Coronary artery (tissue), 2 donors: ENCODE measurements at regions not wholly inside any gene's neighbourhood (a gene's known extent, or its start where the extent isn't known, plus 50 kb on each side); places are given as distances from the start of the nearest gene placed in this dataset.

Experiments used
- DNase-seq: peaks from one replicate; pipeline ENCODE4 v3.0.0-alpha.2; 2017; ENCODE audit warnings: low spot score
- H3K27ac ChIP-seq, 2 donors: fragments of 200-600 bp; sonication (generic); one replicate each; pipeline ENCODE4 v1.5.1; 2016 to 2019
- H3K4me3 ChIP-seq: fragments of 200-600 bp; sonication (generic); 2 replicates; pipeline ENCODE4 v1.5.1; 2016; ENCODE audit warnings: mild to moderate bottlenecking, moderate library complexity
- TF ChIP-seq, protein P1 (sequence below): fragments of 200-600 bp; sonication (generic); IDR thresholded peaks from one replicate; pipeline ENCODE4 v1.5.1; 2019; ENCODE audit warnings: antibody characterized with exemption

DNA sequence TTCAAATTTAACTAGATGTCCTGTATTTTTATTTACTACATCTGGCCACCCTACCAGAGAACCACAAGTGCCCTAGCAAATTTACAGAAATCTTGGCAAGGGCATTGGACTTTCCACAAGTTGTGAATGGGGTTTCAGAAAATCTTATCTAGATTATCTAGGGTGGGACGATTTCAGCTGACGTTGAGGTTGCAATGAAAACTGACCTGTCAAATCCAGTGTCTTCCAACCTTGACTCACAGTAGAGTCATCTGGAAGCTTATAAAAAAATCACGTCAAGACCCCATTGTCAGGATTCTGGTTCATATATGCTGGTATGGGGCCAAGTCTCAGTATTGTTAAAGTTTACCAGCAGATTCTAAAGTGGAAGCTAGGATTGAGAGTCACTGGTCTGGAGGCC, 109.6 kb upstream of the ACTBL2 start:
- no peak overlapping the region for H3K27ac ChIP-seq
- TF ChIP-seq, protein P1, sequence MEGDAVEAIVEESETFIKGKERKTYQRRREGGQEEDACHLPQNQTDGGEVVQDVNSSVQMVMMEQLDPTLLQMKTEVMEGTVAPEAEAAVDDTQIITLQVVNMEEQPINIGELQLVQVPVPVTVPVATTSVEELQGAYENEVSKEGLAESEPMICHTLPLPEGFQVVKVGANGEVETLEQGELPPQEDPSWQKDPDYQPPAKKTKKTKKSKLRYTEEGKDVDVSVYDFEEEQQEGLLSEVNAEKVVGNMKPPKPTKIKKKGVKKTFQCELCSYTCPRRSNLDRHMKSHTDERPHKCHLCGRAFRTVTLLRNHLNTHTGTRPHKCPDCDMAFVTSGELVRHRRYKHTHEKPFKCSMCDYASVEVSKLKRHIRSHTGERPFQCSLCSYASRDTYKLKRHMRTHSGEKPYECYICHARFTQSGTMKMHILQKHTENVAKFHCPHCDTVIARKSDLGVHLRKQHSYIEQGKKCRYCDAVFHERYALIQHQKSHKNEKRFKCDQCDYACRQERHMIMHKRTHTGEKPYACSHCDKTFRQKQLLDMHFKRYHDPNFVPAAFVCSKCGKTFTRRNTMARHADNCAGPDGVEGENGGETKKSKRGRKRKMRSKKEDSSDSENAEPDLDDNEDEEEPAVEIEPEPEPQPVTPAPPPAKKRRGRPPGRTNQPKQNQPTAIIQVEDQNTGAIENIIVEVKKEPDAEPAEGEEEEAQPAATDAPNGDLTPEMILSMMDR = no peak
- no peak overlapping the region for H3K4me3 ChIP-seq
- no peak for DNase-seq

DNA sequence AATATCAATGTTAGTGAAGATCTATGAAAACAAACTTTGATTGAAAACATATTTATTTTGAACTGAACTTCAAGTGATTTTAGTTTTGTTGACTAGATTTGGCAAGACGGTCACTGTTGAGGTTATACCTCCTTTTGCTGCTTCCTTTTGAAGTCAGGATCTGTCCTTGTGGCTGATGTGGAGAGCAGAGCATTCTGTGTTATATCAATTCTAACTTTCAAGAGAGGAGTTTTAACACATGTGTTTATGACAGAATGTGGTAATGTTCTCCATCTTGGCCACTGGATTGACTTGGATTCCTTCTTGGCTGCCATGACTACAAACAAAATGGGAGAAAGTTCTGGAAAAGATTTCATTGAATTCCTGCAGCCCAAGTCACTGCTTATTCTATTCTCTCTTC, 104.0 kb upstream of the ACTBL2 start:
- no peak for DNase-seq
- TF ChIP-seq, protein P1 = no peak
- H3K4me3 ChIP-seq = no peak overlapping the region
- no peak overlapping the region for H3K27ac ChIP-seq

DNA sequence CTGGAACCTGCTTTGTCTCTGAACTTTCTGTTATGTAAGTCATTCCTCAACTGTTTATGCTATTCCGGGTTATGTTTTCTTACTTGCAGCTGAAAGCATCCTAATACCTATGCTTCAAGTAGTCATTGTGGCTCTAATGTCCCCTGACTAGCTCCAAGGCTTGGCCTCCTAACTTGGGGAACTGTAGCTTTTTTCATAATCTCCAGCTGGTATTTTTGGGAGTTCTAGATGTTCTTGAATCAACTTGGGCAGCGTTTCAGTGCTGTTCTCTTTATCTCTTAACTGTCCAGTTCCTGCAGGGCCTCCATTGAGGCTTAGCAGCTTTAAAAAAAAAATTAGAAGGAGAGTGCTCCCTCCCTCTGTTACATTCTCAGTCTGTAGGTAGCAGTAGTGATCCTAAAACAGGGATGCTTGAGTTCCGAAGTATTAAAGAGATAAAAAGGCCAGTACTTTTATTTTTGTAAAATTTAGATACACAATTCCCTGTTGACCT, 100.0 kb upstream of the ACTBL2 start:
- TF ChIP-seq, protein P1 = no peak
- no peak overlapping the region for H3K4me3 ChIP-seq
- no peak for DNase-seq
- no peak overlapping the region for H3K27ac ChIP-seq

DNA sequence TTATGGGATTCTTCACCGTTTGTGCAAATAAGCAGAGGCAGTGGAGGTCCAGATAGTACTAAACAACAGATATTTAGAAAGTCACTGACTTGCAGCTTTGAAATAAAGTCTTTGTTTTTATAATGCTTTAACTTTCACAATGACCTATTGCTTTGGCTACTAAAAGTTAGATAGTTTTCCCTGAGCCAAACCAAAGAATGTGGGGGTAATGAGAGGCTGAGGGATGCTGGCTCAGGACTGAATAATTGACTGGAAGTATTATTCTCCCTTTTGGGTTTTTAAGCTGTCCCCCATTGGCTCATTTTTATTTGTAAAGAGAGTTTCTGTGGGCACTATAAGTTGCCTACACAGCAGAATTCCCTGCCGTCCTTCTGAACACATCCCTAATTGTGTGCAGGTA, 99.2 kb upstream of the ACTBL2 start:
- no peak for DNase-seq
- Histone ChIP-seq H3K4me3 (no peak overlapping the region), H3K27ac (peak overlapping the region in 1 of 2 donors; percentile 38)
- TF ChIP-seq, protein P1 = no peak

DNA sequence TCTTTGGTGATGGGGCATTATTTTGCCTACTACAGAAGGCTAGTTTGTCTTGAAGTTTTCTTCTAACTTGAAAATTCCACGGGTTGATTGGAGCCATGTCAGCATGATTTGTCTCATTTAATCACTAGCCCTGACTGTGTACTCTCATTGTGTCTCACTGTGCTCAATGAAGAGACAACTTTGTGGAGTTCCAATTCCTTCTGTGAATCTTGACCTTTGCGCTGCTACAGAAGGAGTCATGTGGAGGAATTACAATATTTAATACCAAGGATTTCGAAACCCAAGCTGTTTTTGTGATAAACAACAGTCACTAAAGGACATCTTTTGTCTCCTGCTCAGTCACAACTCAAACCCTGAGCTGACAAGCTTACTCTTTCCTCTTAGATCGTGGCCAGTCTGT, 98.6 kb upstream of the ACTBL2 start:
- TF ChIP-seq, protein P1 = no peak
- H3K27ac ChIP-seq = peak overlapping the region in 1 of 2 donors; percentile 38
- no peak for DNase-seq
- no peak overlapping the region for H3K4me3 ChIP-seq

DNA sequence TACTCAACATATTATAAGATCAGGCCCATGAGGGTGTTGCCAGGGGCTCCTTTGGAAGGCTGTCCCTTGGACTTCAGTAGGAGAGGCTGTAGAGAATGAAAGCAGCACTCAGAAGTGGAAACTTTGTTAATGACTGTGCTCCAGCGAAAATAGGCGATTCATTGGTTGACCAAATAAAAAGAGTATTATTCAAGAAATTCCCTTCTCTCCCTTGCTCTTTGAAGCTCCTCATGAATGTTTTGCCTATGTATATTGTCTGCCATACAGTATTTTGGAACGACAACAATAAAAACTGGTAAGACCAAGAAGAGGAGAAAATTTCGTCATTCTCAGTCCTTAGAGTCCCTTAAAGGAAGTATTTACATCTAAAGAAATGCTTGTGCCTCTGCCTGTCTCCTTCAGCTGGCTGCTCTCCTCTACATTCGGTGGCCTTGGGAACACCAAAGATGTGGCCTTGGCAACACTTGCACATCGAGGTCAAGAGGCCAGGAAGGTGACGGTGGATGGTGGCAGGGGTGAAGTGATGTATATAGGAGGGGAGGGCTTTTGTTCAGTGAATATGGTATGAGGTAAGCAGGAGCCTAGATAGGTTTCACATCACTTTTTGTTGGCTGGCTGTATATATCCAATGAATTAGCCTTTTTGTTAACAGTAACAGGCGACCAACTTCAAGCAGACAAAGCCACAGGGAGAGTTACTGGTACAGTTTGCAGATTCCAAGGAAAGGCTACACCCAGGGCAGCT, 95.0 kb upstream of the ACTBL2 start:
- Histone ChIP-seq H3K4me3 (no peak overlapping the region), H3K27ac (no peak overlapping the region)
- TF ChIP-seq, protein P1 = no peak
- DNase-seq = no peak

DNA sequence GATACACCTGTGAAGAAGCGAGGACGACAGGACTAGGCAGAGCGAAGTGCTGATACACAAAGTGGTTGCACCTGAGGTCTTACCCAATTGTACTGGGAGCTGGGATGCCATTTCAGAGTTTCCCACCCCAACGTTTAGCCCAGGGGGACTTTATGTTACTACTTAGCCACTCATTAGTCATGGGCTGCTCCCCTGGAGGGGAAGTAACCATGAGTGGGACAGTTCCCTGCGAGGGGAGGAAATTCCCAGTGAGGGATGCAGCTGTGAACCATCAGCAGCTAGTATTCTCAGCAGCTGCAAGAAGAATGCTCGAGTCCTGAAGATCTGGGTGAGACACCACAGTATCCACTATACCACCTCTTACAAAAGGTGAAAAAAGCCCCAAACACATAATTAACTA, 93.7 kb upstream of the ACTBL2 start:
- TF ChIP-seq, protein P1 = no peak
- no peak overlapping the region for H3K4me3 ChIP-seq

More for the DNA sequence above, 93.7 kb upstream of the ACTBL2 start:
- no peak for DNase-seq
- H3K27ac ChIP-seq = no peak overlapping the region
